ENCODE measurements at regions not wholly inside any gene's neighbourhood (a gene's known extent, or its start where the extent isn't known, plus 50 kb on each side); places are given as distances from the start of the nearest gene placed in this dataset.

GRCh38 chr2:187274146-187274545, 173.9 kb downstream of the CALCRL start:
- Histone ChIP-seq H3K4me1 (no peaks in the 10 kb centered on the region), H3K4me3 (no peak overlapping the region), H3K36me3 (no peaks in the 10 kb centered on the region), H3K27ac (no peak overlapping the region), H3K27me3 (no peaks in the 10 kb centered on the region), H3K9me3 (no peaks in the 10 kb centered on the region)
- ATAC-seq: no peak
- TF ChIP-seq CTCF (IDR thresholded peaks at IDR 0.05): no peak
- no peak for DNase-seq
- intact Hi-C loops (cut with DNase I): no loop called here

- no peak for ATAC-seq
- no peak for DNase-seq
- Histone ChIP-seq H3K27me3 (no peaks in the 10 kb centered on the region), H3K4me1 (no peaks in the 10 kb centered on the region), H3K4me3 (no peak overlapping the region), H3K36me3 (no peaks in the 10 kb centered on the region), H3K9me3 (no peaks in the 10 kb centered on the region), H3K27ac (no peak overlapping the region)
- intact Hi-C loops (cut with DNase I): no loop called here
- TF ChIP-seq CTCF (IDR thresholded peaks at IDR 0.05): no peak
These were observed 175.8 kb downstream of the CALCRL start for GRCh38 chr2:187272255-187272654.

GRCh38 chr2:187271825-187272224, 176.2 kb downstream of the CALCRL start:
- Histone ChIP-seq H3K27me3 (no peaks in the 10 kb centered on the region), H3K27ac (no peak overlapping the region), H3K4me3 (no peak overlapping the region), H3K36me3 (no peaks in the 10 kb centered on the region), H3K4me1 (no peaks in the 10 kb centered on the region), H3K9me3 (no peaks in the 10 kb centered on the region)
- TF ChIP-seq CTCF (IDR thresholded peaks at IDR 0.05): no peak
- ATAC-seq (no peak), DNase-seq (no peak)
- intact Hi-C loops (cut with DNase I): no loop called here

GRCh38 chr2:187266645-187267044, 181.4 kb downstream of the CALCRL start:
- no peak for ATAC-seq
- Histone ChIP-seq H3K27ac (no peak overlapping the region), H3K4me1 (no peaks in the 10 kb centered on the region), H3K36me3 (no peaks in the 10 kb centered on the region), H3K27me3 (no peaks in the 10 kb centered on the region), H3K4me3 (no peak overlapping the region), H3K9me3 (no peaks in the 10 kb centered on the region)
- no peak for DNase-seq
- no peak for TF ChIP-seq CTCF (IDR thresholded peaks at IDR 0.05)
- intact Hi-C loops (cut with DNase I): no loop called here

GRCh38 chr2:187266147-187266546, 181.9 kb downstream of the CALCRL start:
- no peak for DNase-seq
- no peak for ATAC-seq
- intact Hi-C loops (cut with DNase I): no loop called here
- Histone ChIP-seq H3K27ac (no peak overlapping the region), H3K4me3 (no peak overlapping the region), H3K9me3 (no peaks in the 10 kb centered on the region), H3K27me3 (no peaks in the 10 kb centered on the region), H3K4me1 (no peaks in the 10 kb centered on the region), H3K36me3 (no peaks in the 10 kb centered on the region)
- TF ChIP-seq CTCF (IDR thresholded peaks at IDR 0.05): no peak

- H3K4me1 ChIP-seq: no peaks in the 10 kb centered on the region
- no peaks in the 10 kb centered on the region for H3K27me3 ChIP-seq
- DNase-seq (no peak), ATAC-seq (no peak)
- no peak overlapping the region for H3K27ac ChIP-seq
- no peaks in the 10 kb centered on the region for H3K36me3 ChIP-seq
- no peaks in the 10 kb centered on the region for H3K9me3 ChIP-seq
- TF ChIP-seq CTCF (IDR thresholded peaks at IDR 0.05): no peak
- intact Hi-C loops (cut with DNase I): no loop called here
- H3K4me3 ChIP-seq: no peak overlapping the region
These were observed 183.4 kb downstream of the CALCRL start for GRCh38 chr2:187264612-187265011.
